Neural cell (in vitro differentiated cells): ENCODE measurements at regions not wholly inside any gene's neighbourhood (a gene's known extent, or its start where the extent isn't known, plus 50 kb on each side); places are given as distances from the start of the nearest gene placed in this dataset.
"Not testable (repeated sequence)": the region's sequence is repeated elsewhere in the genome, so short reads cannot be mapped to it uniquely, and the experiment has no call there.

ENCODE experiments used
- H2AFZ ChIP-seq: fragments of 200-600, 300-800 bp; sonication (generic), shearing (Covaris generic); 2 replicates; pipeline ENCODE4 v1.6.0; 2014; ENCODE audit warnings: low read depth, mild to moderate bottlenecking, antibody characterized with exemption, low read length, moderate library complexity
- H3F3A ChIP-seq: fragments of 200-600 bp; shearing (Covaris generic); 2 replicates; pipeline ENCODE4 v1.6.1; 2016; ENCODE audit warnings: mild to moderate bottlenecking, moderate library complexity, mixed read lengths, antibody characterized with exemption, low read length; ENCODE audit not compliant: insufficient read depth, poor library complexity, severe bottlenecking
- H3K27ac ChIP-seq: fragments of 200-600, 300-800 bp; sonication (generic), shearing (Covaris generic); 2 replicates; pipeline ENCODE4 v1.5.1; 2014; ENCODE audit warnings: mild to moderate bottlenecking, low read length, moderate library complexity
- H3K27me3 ChIP-seq: fragments of 300-800, 200-600 bp; sonication (generic), shearing (Covaris generic); 2 replicates; pipeline ENCODE4 v1.6.0; 2014; ENCODE audit warnings: mild to moderate bottlenecking, low read depth, low read length, moderate library complexity; ENCODE audit not compliant: insufficient read depth
- H3K36me3 ChIP-seq: fragments of 300-800, 200-600 bp; sonication (generic), shearing (Covaris generic); 2 replicates; pipeline ENCODE4 v1.5.1; 2014; ENCODE audit warnings: mild to moderate bottlenecking, antibody characterized with exemption, low read length, moderate library complexity; ENCODE audit not compliant: insufficient read depth
- H3K4me2 ChIP-seq: fragments of 300-800, 200-600 bp; sonication (generic), shearing (Covaris generic); 2 replicates; pipeline ENCODE4 v1.6.0; 2014; ENCODE audit warnings: mild to moderate bottlenecking, low read length
- H3K4me3 ChIP-seq: fragments of 300-800, 200-600 bp; sonication (generic), shearing (Covaris generic); 2 replicates; pipeline ENCODE4 v1.5.1; 2014; ENCODE audit warnings: mild to moderate bottlenecking, low read length, moderate library complexity
- H3K79me2 ChIP-seq: fragments of 200-600 bp; shearing (Covaris generic); replicated peaks from 2 replicates; pipeline ENCODE4 v1.6.0; 2014; ENCODE audit warnings: mild to moderate bottlenecking, low read length, moderate library complexity; ENCODE audit not compliant: insufficient read depth
- H3K9ac ChIP-seq: fragments of 300-800, 200-600 bp; sonication (generic), shearing (Covaris generic); 2 replicates; pipeline ENCODE4 v1.6.1; 2016; ENCODE audit warnings: mild to moderate bottlenecking, low read length, mixed read lengths
- H3K9me2 ChIP-seq: fragments of 200-600 bp; shearing (Covaris generic); 2 replicates; pipeline ENCODE4 v1.6.1; 2016; ENCODE audit warnings: mild to moderate bottlenecking, low read length, mixed read lengths; ENCODE audit not compliant: insufficient read depth
- H3K9me3 ChIP-seq: fragments of 200-600, 300-800 bp; sonication (generic), shearing (Covaris generic); 2 replicates; pipeline ENCODE4 v1.6.1; 2016; ENCODE audit warnings: mild to moderate bottlenecking, mixed run types, low read length, moderate library complexity, mixed read lengths
- H4K20me1 ChIP-seq: fragments of 200-600 bp; shearing (Covaris generic); 2 replicates; pipeline ENCODE4 v1.6.1; 2016; ENCODE audit warnings: mild to moderate bottlenecking, mixed run types; ENCODE audit not compliant: insufficient read depth
- CTCF ChIP-seq: fragments of 450-650 bp; IDR thresholded peaks from 2 replicates; pipeline ENCODE4 v1.5.1; 2014; ENCODE audit warnings: antibody characterized with exemption, mild to moderate bottlenecking, moderate library complexity; ENCODE audit not compliant: poor library complexity, severe bottlenecking
- EP300 ChIP-seq: fragments of 450-650 bp; conservative IDR thresholded peaks from 2 replicates; pipeline ENCODE4 v1.6.1; 2014; ENCODE audit warnings: antibody characterized with exemption, mild to moderate bottlenecking, moderate library complexity; ENCODE audit not compliant: poor library complexity, severe bottlenecking
- EZH2 ChIP-seq: fragments of 200-600, 300-800 bp; shearing (Covaris generic), sonication (generic); IDR thresholded peaks from 2 replicates; pipeline ENCODE4 v1.6.1; 2014; ENCODE audit warnings: antibody characterized with exemption, low read length, borderline replicate concordance, mild to moderate bottlenecking; ENCODE audit not compliant: insufficient read depth, poor library complexity, severe bottlenecking
- MXI1 ChIP-seq: fragments of 450-650 bp; conservative IDR thresholded peaks from 2 replicates; pipeline ENCODE4 v1.6.1; 2014; ENCODE audit warnings: antibody characterized with exemption, mild to moderate bottlenecking; ENCODE audit not compliant: poor library complexity, severe bottlenecking
- POLR2AphosphoS5 ChIP-seq: IDR thresholded peaks from 2 replicates; pipeline ENCODE4 v1.6.1; 2012
- RAD21 ChIP-seq: fragments of 450-650 bp; conservative IDR thresholded peaks from 2 replicates; pipeline ENCODE4 v1.6.1; 2014; ENCODE audit warnings: antibody characterized with exemption, mild to moderate bottlenecking, moderate library complexity
- REST ChIP-seq: IDR thresholded peaks from 2 replicates; pipeline ENCODE4 v1.6.1; 2012; ENCODE audit warnings: borderline replicate concordance
- SMC3 ChIP-seq: fragments of 450-650 bp; conservative IDR thresholded peaks from 2 replicates; pipeline ENCODE4 v1.6.1; 2014; ENCODE audit warnings: antibody characterized with exemption, mild to moderate bottlenecking, moderate library complexity; ENCODE audit not compliant: poor library complexity
- TAF1 ChIP-seq: IDR thresholded peaks from 2 replicates; pipeline ENCODE4 v1.6.1; 2012; ENCODE audit warnings: low read depth

- Histone ChIP-seq H3K4me3 (no peak overlapping the region), H3K27ac (no peak overlapping the region), H3K4me2 (no peak overlapping the region), H4K20me1 (no peaks in the 10 kb centered on the region), H3K9me3 (no peaks in the 10 kb centered on the region), H3K36me3 (no peaks in the 10 kb centered on the region), H3K9me2 (no peaks in the 10 kb centered on the region), H3K9ac (no peak overlapping the region), H2AFZ (no peak overlapping the region), H3K27me3 (no peaks in the 10 kb centered on the region), H3K79me2 (no peaks in the 10 kb centered on the region), H3F3A (no peaks in the 10 kb centered on the region)
- TF ChIP-seq SMC3 (no peak), EZH2 (no peak), MXI1 (no peak), EP300 (no peak), TAF1 (no peak), POLR2AphosphoS5 (no peak), RAD21 (no peak)
Observed at GRCh38 chr20:40275738-40276137, 413.3 kb downstream of the MAFB start.

GRCh38 chr20:40274912-40275533 is 414.0 kb downstream of the MAFB start:
- H3K4me2 ChIP-seq, result no peak overlapping the region
- no peaks in the 10 kb centered on the region for H3K9me2 ChIP-seq
- no peaks in the 10 kb centered on the region for H3K9me3 ChIP-seq
- H3K9ac ChIP-seq, result no peak overlapping the region
- no peaks in the 10 kb centered on the region for H3K27me3 ChIP-seq
- no peak overlapping the region for H3K27ac ChIP-seq
- H4K20me1 ChIP-seq, result no peaks in the 10 kb centered on the region
- H2AFZ ChIP-seq, result no peak overlapping the region
- H3F3A ChIP-seq, result no peaks in the 10 kb centered on the region
- no peaks in the 10 kb centered on the region for H3K36me3 ChIP-seq
- TF ChIP-seq RAD21 (no peak), MXI1 (no peak), EP300 (no peak), TAF1 (no peak), POLR2AphosphoS5 (no peak), CTCF (no peak), SMC3 (no peak), REST (no peak), EZH2 (no peak)
- no peaks in the 10 kb centered on the region for H3K79me2 ChIP-seq
- H3K4me3 ChIP-seq, result no peak overlapping the region

- H3F3A ChIP-seq, H3K9me2 ChIP-seq, H3K27ac ChIP-seq, H3K9ac ChIP-seq, H3K79me2 ChIP-seq, H3K4me2 ChIP-seq, H3K36me3 ChIP-seq, H4K20me1 ChIP-seq, H2AFZ ChIP-seq, H3K9me3 ChIP-seq, H3K27me3 ChIP-seq, H3K4me3 ChIP-seq: not testable (repeated sequence)
Observed at GRCh38 chr20:40269274-40269673, 419.8 kb downstream of the MAFB start.
